DMS 273 (cell line): ENCODE measurements at regions not wholly inside any gene's neighbourhood (a gene's known extent, or its start where the extent isn't known, plus 50 kb on each side); places are given as distances from the start of the nearest gene placed in this dataset.
"Not testable (repeated sequence)": the region's sequence is repeated elsewhere in the genome, so short reads cannot be mapped to it uniquely, and the experiment has no call there.

Experiments
- DNase-seq: peaks from one replicate; lab custom pipeline; 2025; ENCODE audit not compliant: unreplicated experiment; lab: John Stamatoyannopoulos, UW

- no peak for DNase-seq
These were observed 153.2 kb upstream of the THBS2 start for GRCh38 chr6:169406804-169407203.

DNA sequence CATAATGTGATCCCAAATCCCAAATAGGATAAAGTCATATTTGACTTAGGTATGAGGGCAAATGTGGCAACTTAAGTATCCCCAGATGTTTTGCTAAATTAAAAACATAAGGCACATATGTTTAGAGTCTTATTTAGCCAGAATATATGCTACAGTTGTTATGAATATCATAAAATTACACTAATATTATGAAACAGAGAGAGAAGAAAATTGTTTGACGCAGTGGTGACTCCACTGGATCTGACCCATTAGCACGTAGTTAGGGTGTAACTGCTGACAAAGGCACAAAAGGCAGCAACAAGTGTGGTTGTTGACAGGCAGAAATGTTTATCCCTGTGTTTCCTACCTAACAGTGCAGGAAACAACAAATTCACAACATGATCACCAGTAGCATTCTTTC, 152.4 kb upstream of the THBS2 start:
- DNase-seq, result no peak

- no peak for DNase-seq
These were observed 151.2 kb upstream of the THBS2 start for GRCh38 chr6:169404828-169405227.

- DNase-seq, result no peak
These were observed 144.9 kb upstream of the THBS2 start for GRCh38 chr6:169398342-169399105.

GRCh38 chr6:169397684-169398083, 144.0 kb upstream of the THBS2 start:
- no peak for DNase-seq

- no peak for DNase-seq
These were observed 143.0 kb upstream of the THBS2 start for GRCh38 chr6:169396554-169397163.

DNA sequence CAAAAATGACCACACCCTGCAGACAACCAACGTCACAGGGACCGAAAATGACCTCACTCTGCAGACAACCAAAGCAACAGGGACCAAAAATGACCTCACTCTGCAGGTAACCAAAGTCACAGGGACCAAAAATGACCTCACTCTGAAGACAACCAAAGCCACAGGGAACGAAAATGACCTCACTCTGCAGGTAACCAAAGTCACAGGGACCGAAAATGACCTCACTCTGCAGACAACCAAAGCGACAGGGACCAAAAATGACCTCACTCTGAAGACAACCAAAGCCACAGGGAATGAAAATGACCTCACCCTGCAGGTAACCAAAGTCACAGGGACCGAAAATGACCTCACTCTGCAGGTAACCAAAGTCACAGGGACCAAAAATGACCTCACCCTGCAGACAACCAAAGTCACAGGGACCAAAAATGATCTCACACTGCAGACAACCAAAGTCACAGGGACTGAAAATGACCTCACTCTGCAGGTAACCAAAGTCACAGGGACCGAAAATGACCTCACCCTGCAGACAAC, 142.4 kb upstream of the THBS2 start:
- not testable (repeated sequence) for DNase-seq

GRCh38 chr6:169395080-169395805, 141.6 kb upstream of the THBS2 start:
- no peak for DNase-seq

GRCh38 chr6:169393753-169394152, 140.1 kb upstream of the THBS2 start:
- DNase-seq, result no peak

- no peak for DNase-seq
These were observed 137.9 kb upstream of the THBS2 start for GRCh38 chr6:169391473-169392071.

GRCh38 chr6:169388395-169389166, 134.9 kb upstream of the THBS2 start:
- DNase-seq, result no peak

DNA sequence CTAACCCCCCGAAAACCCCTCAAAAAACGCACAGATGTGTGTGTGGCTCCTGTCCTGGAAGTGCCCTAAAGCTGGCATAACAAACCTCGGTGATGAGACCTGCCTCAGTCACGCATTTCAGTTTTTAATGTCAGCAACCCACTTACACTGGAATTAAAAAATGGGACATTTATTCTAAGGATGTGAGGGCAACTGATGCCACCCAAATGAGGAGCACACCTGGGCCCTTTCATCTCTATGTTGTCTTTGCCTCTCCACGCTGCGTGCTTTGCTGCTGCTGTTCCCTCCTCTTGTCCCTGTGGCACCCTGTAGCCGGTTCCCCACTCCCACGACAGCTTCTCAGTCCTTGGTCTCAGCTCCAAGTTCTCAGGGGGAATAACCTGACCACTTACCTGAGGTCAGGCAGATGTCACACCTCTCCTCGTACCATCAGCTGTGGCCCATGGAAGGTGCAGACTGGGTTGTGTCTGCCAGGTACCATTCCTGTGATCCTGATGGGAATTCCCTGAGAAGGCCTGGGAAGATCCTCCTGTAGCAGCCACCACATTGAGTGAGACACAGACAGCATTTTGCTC, 134.2 kb upstream of the THBS2 start:
- no peak for DNase-seq

DNA sequence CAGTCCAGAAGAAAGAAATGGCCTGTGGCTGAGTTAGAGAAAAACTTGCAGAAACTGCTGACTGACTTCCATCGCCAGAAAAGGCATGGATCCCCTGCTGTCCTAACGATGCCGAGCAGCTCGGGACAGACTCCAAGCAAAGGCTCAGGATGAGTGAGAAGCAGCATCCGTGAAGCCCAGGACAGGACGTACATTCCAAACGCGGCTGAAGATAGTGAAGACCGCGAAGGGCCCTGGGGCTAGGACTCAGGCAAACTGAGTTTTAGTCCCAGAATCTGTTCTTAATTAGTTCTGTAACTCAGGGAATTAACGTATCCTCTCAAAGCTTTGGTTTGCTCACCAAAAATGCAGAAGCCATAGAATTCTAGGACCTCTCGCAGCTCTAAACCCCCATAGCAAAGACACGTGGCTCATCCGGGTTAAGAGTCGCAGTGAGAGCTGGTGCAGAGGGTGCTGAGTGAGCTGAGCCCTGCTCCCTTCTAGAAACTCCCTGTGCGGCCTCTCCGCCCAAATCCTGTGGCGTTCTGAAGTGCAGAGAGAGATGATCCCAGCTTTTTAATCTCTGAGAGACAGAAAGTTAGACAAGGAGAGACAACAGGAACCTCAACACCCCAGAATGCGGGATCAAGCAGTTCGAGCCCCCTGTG, 132.9 kb upstream of the THBS2 start:
- DNase-seq, result no peak

- DNase-seq, result no peak
These were observed 131.7 kb upstream of the THBS2 start for GRCh38 chr6:169385237-169385880.

GRCh38 chr6:169384291-169384690, 130.6 kb upstream of the THBS2 start:
- DNase-seq, result no peak

DNA sequence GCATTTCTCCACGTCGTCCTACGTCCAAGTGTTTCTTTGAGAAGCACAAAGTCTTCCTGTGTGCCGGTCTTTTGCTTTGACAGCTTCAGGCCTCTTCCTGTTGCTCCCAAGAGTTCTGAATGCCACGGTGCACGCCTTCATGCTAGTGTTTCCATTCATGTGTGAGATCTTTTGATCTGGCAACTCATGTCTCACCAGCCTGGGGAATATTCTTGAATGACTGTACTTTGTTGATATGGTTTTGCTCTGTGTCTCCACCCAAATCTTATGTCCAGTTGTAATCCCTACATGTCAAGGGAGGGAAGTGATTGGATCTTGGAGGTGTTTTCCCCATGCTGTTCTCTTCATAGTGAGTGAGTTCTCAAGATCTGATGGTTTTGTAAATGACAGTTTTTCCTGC, 129.6 kb upstream of the THBS2 start:
- no peak for DNase-seq

DNA sequence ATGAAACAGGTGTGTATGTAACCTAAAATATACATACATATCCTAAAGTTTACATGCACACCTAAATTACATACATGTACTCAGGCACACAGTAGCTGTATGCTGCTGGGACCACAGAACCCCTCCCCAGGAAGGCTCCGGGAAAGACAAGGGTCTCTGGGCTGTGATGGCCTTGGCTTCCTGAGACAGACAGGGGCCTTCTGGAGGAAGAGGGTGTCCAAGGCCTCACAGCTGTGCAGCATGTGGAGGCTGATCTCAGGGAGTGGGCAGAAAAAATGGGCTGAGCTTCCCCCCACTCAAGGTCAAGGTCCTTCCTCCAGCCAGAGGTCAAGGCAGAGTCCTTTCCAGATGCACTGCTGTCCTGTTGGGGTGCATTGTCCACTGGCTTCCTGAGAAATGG, 129.1 kb upstream of the THBS2 start:
- no peak for DNase-seq

GRCh38 chr6:169381988-169382387, 128.3 kb upstream of the THBS2 start:
- no peak for DNase-seq

DNA sequence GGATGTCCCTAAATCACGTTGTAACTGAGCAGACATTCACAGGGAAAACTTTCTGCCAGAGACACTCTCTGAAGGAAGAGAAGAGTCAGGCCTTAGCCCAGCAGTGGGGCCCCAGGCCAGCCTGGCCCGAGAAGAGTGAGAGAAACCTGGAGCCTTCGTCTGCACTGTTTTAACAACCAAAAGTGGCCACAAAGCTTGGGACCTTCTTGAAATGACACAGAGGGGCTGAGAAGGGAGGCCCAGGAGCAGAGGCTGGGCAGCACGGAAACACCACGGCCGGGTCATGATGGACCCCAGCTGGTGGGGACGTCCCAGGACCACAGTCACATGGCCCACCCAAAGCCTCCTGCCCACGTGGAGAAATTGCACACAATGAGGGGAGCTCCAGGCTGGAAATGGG, 126.8 kb upstream of the THBS2 start:
- DNase-seq, result no peak
